ENCODE measurements at regions not wholly inside any gene's neighbourhood (a gene's known extent, or its start where the extent isn't known, plus 50 kb on each side); places are given as distances from the start of the nearest gene placed in this dataset.
"Not testable (repeated sequence)": the region's sequence is repeated elsewhere in the genome, so short reads cannot be mapped to it uniquely, and the experiment has no call there.

DNA sequence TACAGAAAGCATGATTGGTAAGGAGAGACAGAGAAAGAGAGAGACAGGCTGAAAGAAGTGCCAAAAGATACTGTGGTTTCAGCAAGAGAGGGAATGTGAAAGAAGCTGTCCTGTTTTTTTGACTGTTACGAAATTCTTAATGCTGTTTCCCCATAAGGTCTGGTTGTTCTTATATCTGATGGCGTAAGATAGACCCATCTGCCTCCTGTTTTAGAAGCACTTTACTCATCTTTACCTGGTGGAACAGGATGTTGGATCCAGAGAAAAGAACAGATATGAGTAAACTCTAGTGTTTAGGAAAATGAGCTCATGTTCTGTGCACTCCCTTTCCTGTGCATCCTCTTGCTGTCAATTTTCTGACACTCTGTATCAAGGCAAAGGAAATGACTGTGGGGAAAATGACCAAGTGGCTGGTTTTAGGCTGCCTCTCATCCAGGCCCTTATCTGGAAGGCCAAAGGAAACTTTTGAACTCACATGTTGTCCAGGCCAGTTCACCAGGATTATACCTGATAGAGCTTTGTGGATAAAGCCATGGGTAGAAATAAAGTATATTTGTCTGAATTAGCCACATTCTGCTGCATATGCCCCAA lies 311.7 kb upstream of the HTR2C start:
- no peak for DNase-seq

DNA sequence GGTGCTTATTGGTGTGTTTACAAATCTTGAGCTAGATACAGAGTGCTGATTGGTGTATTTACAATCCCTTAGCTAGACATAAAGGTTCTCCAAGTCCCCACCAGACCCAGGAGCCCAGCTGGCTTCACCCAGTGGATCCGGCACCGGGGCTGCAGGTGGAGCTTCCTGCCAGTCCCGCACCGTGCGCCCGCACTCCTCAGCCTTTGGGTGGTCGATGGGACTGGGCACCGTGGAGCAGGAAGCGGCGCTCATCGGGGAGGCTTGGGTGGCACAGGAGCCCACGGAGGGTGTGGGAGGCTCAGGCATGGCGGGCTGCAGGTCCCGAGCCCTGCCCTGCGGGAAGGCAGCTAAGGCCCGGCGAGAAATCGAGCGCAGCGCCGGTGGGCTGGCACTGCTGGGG lies 313.5 kb upstream of the HTR2C start:
- DNase-seq = not testable (repeated sequence)

DNA sequence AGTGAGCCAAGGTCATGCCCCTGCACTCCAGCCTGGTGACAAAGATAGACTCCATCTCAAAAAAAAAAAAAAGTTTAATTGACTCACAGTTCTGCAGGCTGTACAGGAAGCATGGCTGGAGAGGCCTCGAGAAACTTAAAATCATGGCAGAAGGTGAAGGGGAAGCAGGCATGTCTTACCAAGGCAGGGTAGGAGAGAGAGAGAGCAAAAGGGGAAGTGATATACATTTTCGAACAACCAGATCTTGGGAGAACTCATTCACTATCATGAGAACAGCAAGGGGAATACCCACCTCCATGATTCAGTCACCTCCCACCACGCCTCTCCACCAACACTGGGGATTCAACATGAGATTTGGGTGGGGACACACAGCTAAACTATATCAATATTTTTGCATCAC lies 315.2 kb upstream of the HTR2C start:
- DNase-seq = no peak

DNA sequence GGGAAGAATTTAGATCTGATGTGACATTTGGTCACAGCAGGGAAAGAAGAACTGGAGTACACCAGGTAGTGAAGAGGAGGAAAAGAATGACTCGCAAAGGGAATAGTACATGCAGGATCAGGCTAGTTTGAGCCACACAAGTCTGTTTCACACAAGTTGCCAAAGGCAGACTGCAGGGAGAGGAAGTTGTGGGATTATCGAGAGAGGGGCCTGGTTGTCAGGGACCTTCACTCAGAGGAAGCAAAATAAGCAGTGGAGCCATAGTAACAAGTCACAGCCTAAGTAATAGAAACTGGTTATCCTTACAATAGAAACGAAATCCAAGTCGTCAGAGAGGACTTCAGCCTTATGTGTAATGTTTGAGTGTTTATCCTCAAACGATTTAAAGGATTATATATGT lies 316.7 kb upstream of the HTR2C start:
- DNase-seq = peak in 1 of 3 donors; percentile 0

DNA sequence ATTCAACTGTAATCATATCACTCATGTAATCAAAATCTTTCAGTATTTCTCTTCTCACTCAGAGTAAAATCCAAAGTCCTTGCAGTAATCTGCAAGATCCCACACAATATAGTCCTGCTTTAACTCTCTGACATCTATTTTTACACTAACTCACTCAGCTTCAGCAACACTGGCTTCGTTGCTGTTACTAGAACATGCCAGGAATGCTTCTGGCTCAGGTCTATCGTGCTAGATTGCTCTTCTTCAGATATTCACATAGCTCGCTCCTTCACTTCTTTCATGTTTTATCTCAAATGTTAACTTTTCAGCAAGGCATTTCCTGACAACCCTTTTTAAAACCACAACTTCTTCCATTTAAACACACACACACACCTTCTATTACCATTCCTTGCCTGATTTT lies 331.7 kb upstream of the HTR2C start:
- DNase-seq = no peak

DNA sequence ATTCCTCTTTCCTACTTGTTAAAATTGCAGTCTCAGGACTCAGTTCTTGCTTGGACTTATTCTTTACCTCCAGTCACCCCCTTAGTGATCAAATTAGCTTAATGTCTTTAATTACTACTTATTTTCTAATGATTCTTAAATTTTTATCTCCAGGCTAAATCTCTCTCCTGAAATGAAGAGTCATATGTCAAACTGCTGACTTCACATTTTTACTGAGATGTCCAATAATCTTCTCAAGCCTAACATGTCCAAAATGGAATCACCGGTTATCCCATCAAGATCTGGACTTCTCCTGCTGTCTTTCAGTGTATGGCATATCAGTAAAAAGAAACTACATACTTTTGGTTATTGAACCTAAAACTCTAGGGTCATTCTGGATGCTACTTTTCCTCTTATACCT lies 332.3 kb upstream of the HTR2C start:
- DNase-seq = no peak

DNA sequence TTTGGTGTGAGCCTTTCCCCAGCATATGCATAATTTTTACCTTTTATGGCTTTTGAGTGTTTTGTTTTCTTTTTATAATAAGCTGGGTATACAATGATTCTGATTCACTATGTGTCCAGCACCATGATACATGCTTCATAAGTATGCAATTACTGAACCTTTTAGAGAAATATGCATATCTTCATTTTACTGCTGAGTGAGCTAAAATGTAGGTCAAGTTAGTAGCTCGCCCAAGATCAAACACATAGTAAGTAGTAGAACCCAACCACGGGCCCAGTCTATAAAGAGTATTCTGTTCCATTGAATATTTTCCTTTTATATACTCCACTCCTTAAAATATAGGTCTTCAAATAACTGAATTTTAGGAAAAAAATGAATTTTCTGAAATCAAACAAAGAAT lies 362.4 kb upstream of the HTR2C start:
- DNase-seq = no peak

DNA sequence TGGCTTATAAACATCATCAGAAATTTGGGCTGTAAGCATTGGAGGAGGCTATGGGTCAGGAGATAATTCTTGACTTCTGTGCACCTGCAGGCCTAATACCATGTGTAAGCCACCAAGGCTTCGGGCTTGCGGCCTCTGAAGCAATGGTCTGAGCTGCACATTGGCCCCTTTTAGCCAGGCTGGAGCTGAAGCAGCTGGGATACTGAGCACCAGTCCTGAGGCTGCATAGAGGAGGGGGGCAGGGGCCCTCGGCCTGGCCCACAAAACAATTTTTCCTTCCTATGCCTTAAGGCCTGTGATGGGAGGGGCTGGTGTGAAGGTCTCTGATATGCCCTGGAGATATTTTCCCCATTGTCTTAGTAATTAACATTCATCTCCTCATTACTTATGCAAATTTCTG lies 373.0 kb upstream of the HTR2C start:
- no peak for DNase-seq

DNA sequence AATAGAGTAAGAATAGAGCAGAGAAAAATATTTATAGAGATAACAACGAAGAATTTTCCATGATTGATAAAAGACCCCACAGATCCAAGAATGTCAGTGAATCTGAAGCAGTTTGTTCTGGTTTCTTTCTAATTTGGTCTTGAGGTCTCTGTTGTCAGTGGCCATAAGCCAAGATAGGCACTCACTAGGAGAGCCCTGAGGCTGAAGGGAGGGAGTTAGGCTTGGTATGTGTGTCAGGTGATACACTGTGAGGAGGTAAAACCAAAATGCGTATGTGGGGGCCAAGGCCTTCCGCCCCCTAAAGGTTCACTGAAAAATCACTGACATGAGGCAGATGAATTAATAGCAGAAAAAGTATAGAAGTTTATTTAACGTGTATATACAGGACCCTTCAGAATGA lies 382.3 kb upstream of the HTR2C start:
- DNase-seq = no peak

DNA sequence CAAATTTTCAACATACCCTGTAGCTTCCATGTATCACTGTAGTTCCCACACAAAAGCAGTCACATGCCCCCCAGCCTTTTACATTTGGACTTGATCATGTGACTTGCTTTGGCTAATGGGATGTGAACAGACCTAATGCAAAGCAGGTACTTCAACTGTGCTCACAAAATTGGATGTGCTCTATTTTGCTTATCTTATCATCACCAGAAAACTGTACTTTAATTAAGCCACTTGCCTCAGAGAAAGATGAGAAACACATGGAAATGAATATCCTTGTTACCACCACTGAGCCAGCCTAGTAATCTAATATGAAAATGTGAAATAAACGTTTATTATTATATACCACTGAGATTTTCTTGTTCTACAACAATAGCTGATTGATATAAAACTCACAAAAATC lies 402.7 kb upstream of the HTR2C start:
- DNase-seq = no peak

DNA sequence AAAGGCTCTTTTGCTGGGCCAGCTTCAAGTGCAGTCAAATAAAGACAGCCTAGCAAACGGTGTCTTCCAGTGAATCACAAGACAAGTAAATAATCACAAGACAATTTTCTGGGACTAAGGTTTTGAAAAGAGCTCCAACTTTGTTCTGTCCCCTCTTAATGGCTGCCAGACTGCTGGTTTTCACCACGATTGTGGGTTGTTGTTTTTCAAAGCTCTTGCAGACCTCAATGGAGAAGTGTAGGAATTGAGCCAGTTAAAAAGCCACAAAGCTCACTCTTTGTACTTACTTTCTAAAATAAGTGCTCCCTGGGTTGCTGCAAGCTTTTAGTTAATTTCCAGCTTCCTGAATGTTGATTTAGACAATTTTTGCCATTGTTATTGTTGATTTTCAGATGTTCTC lies 405.8 kb upstream of the HTR2C start:
- no peak for DNase-seq

DNA sequence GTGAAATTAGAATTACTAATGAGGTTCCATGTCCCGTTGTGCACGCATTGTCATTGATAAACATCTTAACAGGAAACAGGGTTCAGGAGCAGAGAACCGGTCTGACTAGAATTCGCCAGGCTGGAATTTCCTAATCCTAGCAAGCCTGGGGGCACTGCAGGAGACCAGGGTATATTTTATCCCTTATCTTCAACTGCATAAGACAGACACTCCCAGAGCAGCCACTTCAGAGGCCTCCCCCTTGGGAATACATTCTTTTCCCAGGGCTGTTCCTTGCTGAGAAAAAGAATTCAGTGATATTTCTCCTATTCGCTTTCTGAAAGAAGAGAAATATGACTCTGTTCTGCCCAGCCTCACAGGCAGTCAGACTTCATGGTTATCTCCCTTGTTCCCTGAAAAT lies 416.6 kb upstream of the HTR2C start:
- not testable (repeated sequence) for DNase-seq

DNA sequence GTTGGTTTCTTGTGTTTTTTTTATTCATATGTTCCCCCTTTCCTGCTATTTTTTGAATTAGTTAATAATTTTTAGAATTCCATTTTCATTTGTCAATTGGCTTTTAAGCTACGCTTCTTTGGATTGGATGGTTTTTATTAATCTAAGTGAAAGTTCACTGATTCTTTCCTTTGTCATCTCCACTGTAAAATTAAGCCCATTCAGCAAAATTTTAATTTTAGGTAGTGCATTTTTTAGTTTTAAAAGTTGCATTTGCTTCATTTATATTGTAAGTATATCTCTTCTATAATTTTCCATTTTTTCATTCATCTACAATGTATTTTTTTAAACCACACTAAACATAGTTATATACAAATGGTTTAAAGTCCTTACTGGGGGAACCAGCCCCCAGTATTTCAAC lies 417.3 kb upstream of the HTR2C start:
- no peak for DNase-seq

DNA sequence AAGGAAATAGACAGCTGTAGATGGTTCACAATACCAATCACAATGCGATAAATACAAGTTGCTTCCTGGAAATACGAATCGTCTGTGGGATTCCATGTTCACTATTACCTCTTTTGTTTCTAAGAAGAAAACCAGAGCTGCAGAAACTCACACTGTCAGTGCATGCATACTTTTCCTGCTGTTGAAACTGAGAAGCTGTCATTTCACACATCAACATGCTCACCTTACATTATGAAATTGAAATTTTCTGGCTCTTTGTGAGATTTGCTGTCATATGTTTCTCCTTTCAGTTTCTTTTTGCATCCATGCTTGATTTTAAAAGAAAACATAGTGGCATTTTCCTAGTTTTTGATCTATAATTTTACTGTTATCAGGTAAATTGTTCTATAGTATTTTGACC lies 418.3 kb upstream of the HTR2C start:
- DNase-seq = no peak

DNA sequence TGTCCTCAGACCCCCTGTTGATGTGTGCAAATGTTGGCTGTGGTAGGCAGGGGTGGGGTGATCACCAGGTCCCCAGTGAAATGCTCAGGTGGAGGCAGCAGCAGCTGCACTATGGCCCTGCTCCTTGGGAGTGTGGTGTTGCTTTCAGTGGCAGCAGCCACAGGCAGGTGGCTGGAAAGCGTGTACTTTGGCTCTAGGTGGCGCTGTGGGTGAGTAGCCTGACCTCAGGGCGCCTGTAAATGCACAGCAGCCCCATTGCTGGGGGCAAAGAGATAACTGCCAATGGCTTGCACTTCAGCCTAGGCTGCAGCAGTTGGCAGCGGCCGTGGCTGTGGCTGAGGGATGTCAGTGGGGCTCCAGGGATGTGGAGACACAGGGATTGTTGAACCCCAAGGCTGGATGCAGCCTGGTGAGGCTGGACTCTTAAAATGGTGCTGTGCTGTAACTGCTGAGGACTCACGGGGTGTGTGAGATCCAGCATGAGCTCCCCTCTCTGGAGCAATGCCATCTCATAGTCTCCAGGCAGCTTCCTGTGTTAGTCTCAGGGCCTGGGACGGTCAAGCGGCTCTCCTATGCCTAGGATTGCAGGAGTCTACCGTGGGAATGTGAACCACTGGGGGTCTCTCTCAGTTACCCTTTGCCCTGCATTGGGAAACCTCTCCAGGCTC lies 421.7 kb upstream of the HTR2C start:
- DNase-seq = no peak

DNA sequence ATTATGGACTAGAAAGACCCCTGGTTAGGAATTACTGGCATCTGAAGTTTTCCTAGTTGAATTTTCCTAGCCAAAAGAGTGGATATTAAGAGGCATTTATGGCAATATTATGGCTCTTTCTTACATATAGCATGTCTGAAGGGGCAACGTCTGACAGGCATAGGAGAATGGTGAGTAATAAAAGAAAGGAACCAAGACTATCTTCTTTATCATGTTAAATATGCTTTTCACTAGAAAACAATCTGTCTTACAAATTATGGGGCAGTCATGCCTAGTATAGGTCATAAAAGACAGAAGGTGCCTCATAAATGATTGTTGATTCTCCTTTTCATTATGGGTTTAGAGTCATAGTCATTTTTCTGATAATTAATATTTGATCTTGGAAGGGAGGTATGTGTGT lies 431.1 kb upstream of the HTR2C start:
- no peak for DNase-seq

DNA sequence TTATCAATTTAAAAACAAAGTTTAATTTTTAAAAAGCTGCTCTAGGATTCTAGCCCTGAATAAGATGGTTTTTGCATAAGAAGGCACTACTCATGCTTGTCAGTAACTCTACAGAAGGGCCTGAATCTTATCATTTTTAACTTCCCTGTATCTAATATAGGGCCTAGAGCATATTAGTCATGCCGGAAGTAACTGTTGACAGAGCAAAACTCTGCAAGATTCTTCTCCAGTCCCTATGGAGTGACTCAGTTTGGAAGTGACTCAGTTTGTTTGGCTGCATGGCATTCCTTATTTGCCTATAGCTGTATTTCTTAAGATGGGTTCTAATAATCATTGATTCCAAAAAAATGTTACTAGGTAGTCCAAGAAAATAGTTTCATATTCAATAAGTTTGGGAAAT lies 431.8 kb upstream of the HTR2C start:
- peak in 1 of 3 donors; percentile 8 for DNase-seq

DNA sequence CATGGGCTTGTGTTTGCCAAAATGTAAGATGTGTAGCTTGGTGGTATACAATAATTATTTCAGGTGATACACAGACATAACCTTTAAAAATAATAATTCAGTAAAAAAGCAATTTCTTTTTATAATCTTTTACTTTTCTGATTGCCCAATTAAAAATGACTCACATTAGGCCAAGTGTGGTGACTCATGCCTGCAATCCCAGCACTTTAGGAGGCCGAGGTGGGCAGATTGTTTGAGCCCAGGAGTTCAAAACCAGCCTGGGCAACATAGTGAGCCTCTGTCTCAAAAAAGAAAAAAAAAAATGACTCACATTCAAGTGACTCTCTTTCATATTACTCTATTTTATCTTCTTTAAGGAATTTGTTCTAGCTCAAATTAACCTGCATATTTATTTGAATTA lies 449.4 kb upstream of the HTR2C start:
- DNase-seq = no peak

DNA sequence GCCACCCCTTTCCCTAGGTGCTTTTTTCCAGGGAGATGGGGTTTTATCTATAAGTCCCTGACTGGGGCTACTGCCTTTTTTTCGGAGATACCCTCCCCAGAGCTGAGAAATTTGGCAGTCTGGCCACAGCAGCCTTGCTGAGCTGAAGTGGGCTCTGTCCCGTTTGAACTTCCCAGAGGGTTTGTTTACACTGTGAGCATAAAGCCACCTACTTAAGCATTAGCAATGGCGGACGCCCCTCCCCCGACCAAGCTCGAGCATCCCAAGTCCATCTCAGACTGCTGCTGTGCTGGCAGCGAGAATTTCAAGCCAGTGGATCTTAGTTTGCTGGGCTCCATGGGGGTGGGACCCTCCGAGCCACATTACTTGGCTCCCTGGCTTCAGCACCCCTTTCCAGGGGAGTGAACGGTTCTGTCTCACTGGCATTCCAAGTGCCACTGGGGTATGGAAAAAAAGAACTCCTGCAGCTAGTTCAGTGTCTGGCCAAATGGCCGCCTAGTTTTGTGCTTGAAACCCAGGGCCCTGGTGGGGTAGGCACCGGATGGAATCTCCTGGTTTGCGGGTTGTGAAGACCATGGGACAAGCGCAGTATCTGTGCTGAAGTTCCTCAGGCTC lies 456.4 kb upstream of the HTR2C start:
- DNase-seq = no peak

DNA sequence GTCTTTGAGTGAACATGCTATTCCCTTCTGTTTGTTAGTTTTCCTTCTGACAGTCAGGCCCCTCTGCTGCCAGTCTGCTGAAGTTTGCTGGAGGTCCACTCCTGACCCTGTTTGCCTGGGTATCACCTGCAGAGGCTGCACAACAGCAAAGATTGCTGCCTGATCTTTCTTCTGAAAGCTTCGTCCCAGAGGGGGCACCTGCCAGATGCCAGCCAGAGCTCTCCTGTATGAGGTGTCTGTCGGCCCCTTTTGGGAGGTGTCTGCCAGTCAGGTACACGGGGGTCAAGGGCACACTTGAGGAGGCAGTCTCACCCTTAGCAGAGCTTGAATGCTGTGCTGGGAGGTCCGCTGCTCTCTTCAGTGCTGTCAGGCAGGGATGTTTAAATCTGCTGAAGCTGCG lies 456.9 kb upstream of the HTR2C start:
- DNase-seq = no peak

DNA sequence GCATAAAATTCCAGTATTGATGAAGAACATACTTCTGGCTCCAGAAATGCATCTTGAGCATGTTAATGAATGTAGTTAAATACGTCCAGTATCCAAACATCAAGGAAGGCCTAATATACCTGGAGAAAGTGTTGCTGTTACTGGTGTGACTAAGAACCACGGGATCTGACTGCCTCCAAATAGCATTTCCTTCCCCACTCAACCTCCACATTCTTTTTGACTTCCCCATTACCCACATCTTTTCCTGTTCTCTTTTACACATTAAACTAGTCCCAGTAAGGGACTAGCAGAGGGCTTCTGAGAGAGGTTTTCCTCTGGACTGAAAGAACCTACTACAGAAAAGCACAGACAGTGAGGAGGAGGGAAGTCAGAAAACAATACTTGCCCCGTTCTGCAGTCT lies 482.8 kb upstream of the HTR2C start:
- no peak for DNase-seq

DNA sequence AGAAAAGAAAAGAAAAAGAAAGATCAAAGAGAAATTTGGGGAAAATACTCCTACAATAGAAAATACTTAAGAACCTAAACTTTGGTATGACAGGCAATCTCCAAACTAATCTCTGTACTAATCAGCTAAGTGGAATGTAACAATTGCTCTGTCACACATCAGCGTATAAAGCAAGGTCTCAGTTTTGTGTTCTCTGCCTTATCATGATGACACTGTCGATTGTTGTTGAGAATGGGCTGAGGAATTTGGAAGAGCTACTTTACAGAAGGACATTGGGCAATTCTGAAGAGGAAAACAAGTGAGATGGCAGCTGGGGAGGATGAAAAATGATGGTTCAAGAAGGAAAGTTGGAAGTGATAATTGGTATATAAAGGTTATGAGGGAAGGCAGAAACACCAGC lies 486.0 kb upstream of the HTR2C start:
- no peak for DNase-seq

DNA sequence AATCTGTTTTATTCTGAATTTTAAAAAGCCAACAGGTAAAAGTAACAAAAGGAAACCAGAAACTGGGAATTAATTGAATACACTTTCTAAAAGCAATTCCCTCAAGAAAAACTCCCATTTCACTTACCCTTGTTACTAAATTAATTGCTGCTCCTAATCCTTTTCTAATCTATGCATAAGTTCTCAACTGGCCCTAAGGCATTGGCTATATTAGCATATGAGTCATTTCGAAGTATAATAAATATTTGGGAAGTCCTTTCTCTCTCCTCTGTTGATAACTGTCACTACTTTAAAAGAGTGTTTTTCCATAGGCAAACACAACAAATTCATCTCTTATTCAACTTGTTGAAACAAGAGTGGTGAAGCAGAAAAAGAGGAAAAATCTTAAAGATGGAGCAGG lies 486.5 kb upstream of the HTR2C start:
- no peak for DNase-seq

DNA sequence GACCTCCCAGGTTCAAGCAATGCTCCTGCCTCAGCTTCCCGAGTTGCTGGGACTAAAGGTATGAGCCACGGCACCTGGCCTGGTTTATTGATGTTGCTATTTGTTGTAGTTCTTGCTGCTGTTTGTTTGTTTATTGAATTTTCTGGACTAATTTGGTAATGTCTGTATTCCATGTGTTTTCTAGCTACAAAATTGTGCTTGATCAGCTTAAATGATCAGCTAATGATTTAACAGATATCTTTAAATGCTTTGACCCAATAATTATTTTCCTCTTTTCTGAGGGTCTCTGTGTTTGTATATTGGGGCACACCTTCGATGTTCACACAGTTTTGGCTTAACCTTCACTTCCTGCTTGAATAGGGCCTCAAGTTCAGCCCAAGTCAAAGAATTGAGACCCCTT lies 488.1 kb upstream of the HTR2C start:
- no peak for DNase-seq
